Trophoblast cell (in vitro differentiated cells and primary cell): ENCODE measurements at regions not wholly inside any gene's neighbourhood (a gene's known extent, or its start where the extent isn't known, plus 50 kb on each side); places are given as distances from the start of the nearest gene placed in this dataset.
A peak's percentile ranks its signal among the peaks of the same experiment; 100 is the strongest.

Experiments used
- DNase-seq, 2 donors: peaks; one replicate each; pipeline ENCODE4 v3.0.0-alpha.2; 2016
- H2AFZ ChIP-seq: 2 replicates; pipeline ENCODE4 v1.6.1; 2013; ENCODE audit warnings: low read length, moderate library complexity, mild to moderate bottlenecking; ENCODE audit not compliant: insufficient read depth, poor library complexity
- H2AK5ac ChIP-seq: 2 replicates; pipeline ENCODE4 v1.6.1; 2013; ENCODE audit warnings: mild to moderate bottlenecking, low read length
- H2BK120ac ChIP-seq: 2 replicates; pipeline ENCODE4 v1.6.1; 2013; ENCODE audit warnings: low read length, mild to moderate bottlenecking, moderate library complexity; ENCODE audit not compliant: insufficient read depth, poor library complexity
- H2BK12ac ChIP-seq: 2 replicates; pipeline ENCODE4 v1.6.1; 2013; ENCODE audit warnings: mild to moderate bottlenecking, low read length, moderate library complexity
- H2BK5ac ChIP-seq: 2 replicates; pipeline ENCODE4 v1.6.1; 2013; ENCODE audit warnings: low read length, low read depth, moderate library complexity, mild to moderate bottlenecking; ENCODE audit not compliant: poor library complexity
- H3K14ac ChIP-seq: 2 replicates; pipeline ENCODE4 v1.6.1; 2013; ENCODE audit warnings: mild to moderate bottlenecking, low read length
- H3K18ac ChIP-seq: 2 replicates; pipeline ENCODE4 v1.6.1; 2013; ENCODE audit warnings: mild to moderate bottlenecking, low read length
- H3K23ac ChIP-seq: 2 replicates; pipeline ENCODE4 v1.6.1; 2013; ENCODE audit warnings: low read length
- H3K27ac ChIP-seq: 2 replicates; pipeline ENCODE4 v1.5.1; 2013; ENCODE audit warnings: low read depth, mild to moderate bottlenecking, inconsistent platforms, low read length, moderate library complexity
- H3K27me3 ChIP-seq: 2 replicates; pipeline ENCODE4 v1.6.1; 2013; ENCODE audit warnings: inconsistent platforms, mild to moderate bottlenecking, low read length, moderate library complexity; ENCODE audit not compliant: insufficient read depth
- H3K36me3 ChIP-seq, 2 experiments: 1 replicate in 1 of 2; 2 replicates in 1 of 2; pipeline ENCODE4 v1.6.1; 2013; ENCODE audit warnings: low read length in 2 of 2, mild to moderate bottlenecking in 2 of 2, moderate library complexity in 1 of 2; ENCODE audit not compliant: insufficient read depth in 2 of 2, control insufficient read depth in 1 of 2
- H3K4ac ChIP-seq: 2 replicates; pipeline ENCODE4 v1.6.1; 2013; ENCODE audit warnings: low read depth, mild to moderate bottlenecking, low read length, moderate library complexity
- H3K4me1 ChIP-seq, 2 experiments: 1 replicate in 1 of 2; 2 replicates in 1 of 2; pipeline ENCODE4 v1.6.1; 2013; ENCODE audit warnings: low read length in 2 of 2, mild to moderate bottlenecking in 2 of 2, moderate library complexity in 1 of 2; ENCODE audit not compliant: insufficient read depth in 2 of 2, control insufficient read depth in 1 of 2
- H3K4me2 ChIP-seq: 2 replicates; pipeline ENCODE4 v1.6.1; 2013; ENCODE audit warnings: inconsistent platforms, mild to moderate bottlenecking, low read length, moderate library complexity
- H3K4me3 ChIP-seq: 2 replicates; pipeline ENCODE4 v1.5.1; 2013; ENCODE audit warnings: mild to moderate bottlenecking, low read depth, low read length, inconsistent platforms
- H3K79me1 ChIP-seq: one replicate; pipeline ENCODE4 v1.6.1; 2013; ENCODE audit warnings: low read length
- H3K79me2 ChIP-seq: 2 replicates; pipeline ENCODE4 v1.6.1; 2013; ENCODE audit warnings: low read length, mild to moderate bottlenecking; ENCODE audit not compliant: control insufficient read depth, insufficient read depth, poor library complexity
- H3K9ac ChIP-seq: 2 replicates; pipeline ENCODE4 v1.6.1; 2013; ENCODE audit warnings: mild to moderate bottlenecking, low read length
- H3K9me3 ChIP-seq: 2 replicates; pipeline ENCODE4 v1.6.1; 2013; ENCODE audit warnings: low read depth, mild to moderate bottlenecking, control low read depth, inconsistent platforms, low read length; ENCODE audit not compliant: insufficient read depth
- H4K12ac ChIP-seq: 2 replicates; pipeline ENCODE4 v1.6.1; 2013; ENCODE audit warnings: low read depth, mild to moderate bottlenecking, low read length, moderate library complexity
- H4K8ac ChIP-seq: 2 replicates; pipeline ENCODE4 v1.6.1; 2013; ENCODE audit warnings: low read depth, mild to moderate bottlenecking, low read length, moderate library complexity
- H4K91ac ChIP-seq: one replicate; pipeline ENCODE4 v1.6.1; 2013; ENCODE audit warnings: low read depth, mild to moderate bottlenecking, low read length, moderate library complexity
- WGBS: extraction: QIAGEN DNeasy Blood & Tissue Kit; methylation state at CpG from one replicate; pipeline ENCODE4 v1.1.7; 2013; ENCODE audit warnings: missing lambda C conversion rate; ENCODE audit not compliant: insufficient read length, insufficient coverage; ENCODE audit errors: extremely low coverage; 5-methylcytosine and 5-hydroxymethylcytosine counted together

DNA sequence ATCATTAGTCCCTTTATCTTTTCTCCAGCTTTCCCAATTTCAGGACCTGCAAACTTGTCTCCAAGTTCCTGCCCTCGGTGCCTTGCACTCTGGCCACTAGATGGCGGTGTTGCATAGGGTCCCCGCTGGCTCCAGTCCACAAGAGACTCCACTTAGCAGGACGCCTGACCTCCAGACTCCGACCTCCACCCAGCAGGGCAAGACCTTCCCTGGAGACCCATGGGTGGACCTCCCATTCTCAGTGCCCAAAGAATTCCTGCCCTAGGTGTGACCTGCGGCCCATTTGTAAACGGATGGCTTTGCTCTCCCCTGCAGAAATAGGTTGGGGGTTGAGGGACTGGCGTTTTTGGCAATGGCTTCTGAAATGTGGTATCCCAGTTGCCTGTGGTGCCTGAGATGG, 82.6 kb downstream of the LSM3 start:
- Histone ChIP-seq H3K27ac (no peak overlapping the region), H3K9ac (no peak overlapping the region), H3K79me1 (peaks cover 11% of the 10 kb centered on the region), H3K9me3 (peaks cover 1% of the 10 kb centered on the region), H3K27me3 (no peaks in the 10 kb centered on the region), H3K4ac (no peak overlapping the region), H2BK5ac (no peak overlapping the region), H3K18ac (no peak overlapping the region), H3K4me3 (no peak overlapping the region), H2BK120ac (peak overlapping the region; percentile 12), H2AFZ (no peak overlapping the region), H3K36me3 (no peaks in the 10 kb centered on the region), H2BK12ac (peak overlapping the region; percentile 30), H3K79me2 (no peaks in the 10 kb centered on the region), H3K4me1 (peaks cover 0 to 4% of the 10 kb centered on the region in 2 experiments), H3K4me2 (no peak overlapping the region), H3K23ac (no peak overlapping the region), H4K12ac (no peak overlapping the region), H4K8ac (no peak overlapping the region), H4K91ac (peak overlapping the region; percentile 33), H2AK5ac (no peak overlapping the region), H3K14ac (no peak overlapping the region)
- WGBS = no CpG with 5 or more reads among the region's 8 CpGs
- DNase-seq = peak; percentile 76 to 94

DNA sequence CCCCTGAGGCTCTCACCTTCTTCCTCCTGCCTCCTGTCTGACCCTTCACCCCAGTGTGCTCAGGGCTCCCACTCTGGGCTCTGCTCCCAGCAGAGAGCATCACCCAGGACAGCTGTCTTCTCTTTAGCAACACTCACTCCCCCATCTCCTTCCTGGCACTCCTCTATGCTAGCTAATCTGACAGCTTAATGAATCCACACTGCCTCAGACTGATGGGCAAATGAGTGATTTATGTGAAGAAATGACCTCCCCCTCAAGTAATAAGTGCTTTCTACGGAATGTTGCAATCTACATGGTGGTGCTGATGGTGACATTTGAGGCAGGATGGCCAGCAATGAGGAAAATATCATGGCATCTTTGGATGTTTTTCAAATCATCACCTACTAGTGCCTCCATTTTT, 83.6 kb downstream of the LSM3 start:
- Histone ChIP-seq H3K27me3 (no peaks in the 10 kb centered on the region), H4K91ac (no peak overlapping the region), H4K8ac (no peak overlapping the region), H3K36me3 (no peaks in the 10 kb centered on the region), H2AFZ (no peak overlapping the region), H3K79me1 (peaks cover 12% of the 10 kb centered on the region), H3K9ac (no peak overlapping the region), H3K14ac (no peak overlapping the region), H2BK120ac (no peak overlapping the region), H3K4ac (no peak overlapping the region), H3K9me3 (peaks cover 1% of the 10 kb centered on the region), H3K27ac (no peak overlapping the region), H2BK12ac (peak overlapping the region; percentile 72), H3K4me2 (no peak overlapping the region), H3K23ac (no peak overlapping the region), H2AK5ac (no peak overlapping the region), H3K18ac (no peak overlapping the region), H3K4me1 (peaks cover 6 to 7% of the 10 kb centered on the region in 2 experiments), H4K12ac (no peak overlapping the region), H3K4me3 (no peak overlapping the region), H2BK5ac (no peak overlapping the region), H3K79me2 (peaks cover 1% of the 10 kb centered on the region)
- no CpG with 5 or more reads among the region's 1 CpG for WGBS
- DNase-seq = no peak

DNA sequence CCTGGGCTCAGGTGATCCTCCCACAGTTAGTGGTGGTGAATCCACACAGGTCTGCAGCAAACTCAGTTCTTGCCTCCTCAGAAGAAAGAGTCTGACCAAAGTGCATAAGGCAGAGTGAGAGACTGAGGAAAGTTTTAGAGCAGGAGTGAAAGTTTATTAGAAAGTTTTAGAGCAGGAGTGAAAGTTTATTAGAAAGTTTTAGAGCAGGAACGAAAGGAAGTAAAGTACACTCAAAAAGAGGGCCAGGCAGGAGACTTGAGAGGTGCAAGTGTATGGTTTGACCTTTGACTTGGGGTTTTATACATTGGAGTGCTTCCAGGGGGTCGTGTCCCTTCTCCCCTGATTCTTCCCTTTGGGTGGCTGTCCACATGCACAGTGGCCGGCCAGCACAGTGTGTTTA, 84.2 kb downstream of the LSM3 start:
- Histone ChIP-seq H2BK12ac (no peak overlapping the region), H3K27me3 (no peaks in the 10 kb centered on the region), H4K91ac (no peak overlapping the region), H3K4me1 (peaks cover 6 to 7% of the 10 kb centered on the region in 2 experiments), H4K8ac (no peak overlapping the region), H3K18ac (no peak overlapping the region), H3K27ac (no peak overlapping the region), H4K12ac (no peak overlapping the region), H2AK5ac (no peak overlapping the region), H3K36me3 (no peaks in the 10 kb centered on the region), H3K14ac (no peak overlapping the region), H3K4me2 (no peak overlapping the region), H3K4me3 (no peak overlapping the region), H3K4ac (no peak overlapping the region), H3K23ac (no peak overlapping the region), H3K9ac (no peak overlapping the region), H3K79me2 (peaks cover 1% of the 10 kb centered on the region), H2BK5ac (no peak overlapping the region), H2BK120ac (no peak overlapping the region), H2AFZ (no peak overlapping the region), H3K79me1 (peaks cover 12% of the 10 kb centered on the region), H3K9me3 (peaks cover 1% of the 10 kb centered on the region)
- WGBS = no CpG with 5 or more reads among the region's 3 CpGs
- no peak for DNase-seq

DNA sequence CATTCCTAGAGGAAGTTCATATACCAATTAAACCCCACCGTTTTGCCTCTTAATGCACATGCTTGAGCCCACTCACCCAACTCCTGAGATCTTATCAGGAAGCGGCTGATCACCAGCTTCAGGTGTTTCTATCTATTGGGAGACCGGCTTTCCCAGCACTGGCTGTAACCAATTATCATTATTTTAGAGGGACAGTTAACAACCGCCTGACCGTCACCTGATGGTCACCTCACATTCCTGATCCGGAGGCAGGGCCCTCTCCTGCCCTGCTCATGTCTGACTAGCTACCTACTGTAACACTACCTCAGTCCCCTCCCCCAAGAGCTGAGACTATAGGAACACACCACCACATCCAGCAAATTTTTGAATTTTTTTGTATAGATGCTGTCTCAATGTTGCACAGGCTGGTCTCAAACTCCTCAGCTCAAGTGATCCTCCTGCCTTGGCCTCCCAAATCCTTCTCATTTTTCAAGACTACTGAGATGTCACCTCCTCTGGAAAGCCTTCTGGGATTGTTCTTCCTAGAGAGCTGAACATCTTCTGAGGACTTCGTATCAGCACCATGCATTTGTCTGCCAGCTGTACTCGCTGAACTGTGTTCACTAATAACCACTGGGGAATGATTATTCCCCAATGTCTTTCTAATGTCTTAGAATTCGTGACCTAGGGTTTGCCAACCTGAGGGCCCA, 84.8 kb downstream of the LSM3 start:
- H3K4ac ChIP-seq = no peak overlapping the region
- no peak for DNase-seq
- H4K8ac ChIP-seq = no peak overlapping the region
- H3K14ac ChIP-seq = no peak overlapping the region
- H2BK5ac ChIP-seq = no peak overlapping the region
- H3K36me3 ChIP-seq = no peaks in the 10 kb centered on the region
- H2AK5ac ChIP-seq = no peak overlapping the region
- WGBS = no CpG with 5 or more reads among the region's 9 CpGs
- no peak overlapping the region for H3K18ac ChIP-seq
- H3K4me1 ChIP-seq = peaks cover 7 to 8% of the 10 kb centered on the region in 2 experiments
- peaks cover 1% of the 10 kb centered on the region for H3K9me3 ChIP-seq
- H3K9ac ChIP-seq = no peak overlapping the region
- no peak overlapping the region for H3K23ac ChIP-seq
- no peak overlapping the region for H2BK12ac ChIP-seq
- no peak overlapping the region for H2BK120ac ChIP-seq
- H3K4me3 ChIP-seq = no peak overlapping the region
- H3K4me2 ChIP-seq = no peak overlapping the region
- H4K91ac ChIP-seq = no peak overlapping the region
- H3K79me1 ChIP-seq = peaks cover 12% of the 10 kb centered on the region
- peaks cover 1% of the 10 kb centered on the region for H3K79me2 ChIP-seq
- no peak overlapping the region for H2AFZ ChIP-seq
- H3K27me3 ChIP-seq = no peaks in the 10 kb centered on the region
- H3K27ac ChIP-seq = no peak overlapping the region
- no peak overlapping the region for H4K12ac ChIP-seq
